HepG2 (cell line): ENCODE measurements at regions not wholly inside any gene's neighbourhood (a gene's known extent, or its start where the extent isn't known, plus 50 kb on each side); places are given as distances from the start of the nearest gene placed in this dataset.

ENCODE experiments used
- ATAC-seq: fragments of 200-7000 bp; cut with Tn5 transposase; 3 replicates; pipeline ENCODE4 v1.9.1; 2020; ENCODE audit warnings: mild to moderate bottlenecking, moderate library complexity
- BruUV-seq: library from RNA; stranded (reverse); fragments of 400-500 nt; replicated peaks from 2 replicates; lab custom pipeline; 2021; lab: Mats Ljungman, UMichigan
- CTCF ChIA-PET: fragments of 300-600 bp; formaldehyde crosslinking; extraction: SDS; loops from one replicate; lab custom pipeline; 2021; ENCODE audit warnings: low total read pairs, inconsistent platforms, low intra/inter-chr PET ratio; lab: Yijun Ruan, JAX
- POLR2A ChIA-PET: fragments of 350-600 bp; sonication (Branson Sonifier 250); formaldehyde crosslinking; loops from one replicate; lab custom pipeline; 2020; ENCODE audit warnings: antibody characterized with exemption, inconsistent platforms; lab: Yijun Ruan, JAX
- DNase-seq: peaks from one replicate; pipeline ENCODE4 v3.0.0-alpha.2; 2015; ENCODE audit warnings: low spot score
- FAIRE-seq: peaks from 3 replicates; lab custom pipeline; 2011; peaks lifted over from hg19 to GRCh38; lab: Jason Lieb, UNC
- H2AFZ ChIP-seq: one replicate; pipeline ENCODE4 v1.6.1; 2011; ENCODE audit warnings: low read length, inconsistent platforms
- H3K27ac ChIP-seq: fragments of 300-600 bp; 3 replicates; pipeline ENCODE4 v1.8.0; 2011; ENCODE audit warnings: mixed run types, mild to moderate bottlenecking, mixed read lengths, low read length, inconsistent platforms; ENCODE audit not compliant: insufficient read depth; ENCODE audit errors: extremely low read length
- H3K27me3 ChIP-seq, 2 experiments: fragments of 200-600 bp in 1 of 2; 2 replicates in 1 of 2; 3 replicates in 1 of 2; pipeline versions ENCODE4 v1.6.0 to v1.8.0; 2011; ENCODE audit warnings: low read length in 2 of 2, mild to moderate bottlenecking in 2 of 2, moderate library complexity in 2 of 2, inconsistent platforms in 1 of 2; ENCODE audit not compliant: insufficient read depth in 2 of 2, control insufficient read depth in 1 of 2
- H3K36me3 ChIP-seq, 2 experiments: fragments of 200-600 bp in 1 of 2; replicated peaks in 1 of 2; 2 replicates in 1 of 2; 3 replicates in 1 of 2; pipeline versions ENCODE4 v1.5.1 to v1.8.0; 2011; ENCODE audit warnings: low read length in 2 of 2, inconsistent platforms in 1 of 2; ENCODE audit not compliant: insufficient read depth in 2 of 2, control insufficient read depth in 1 of 2
- H3K4me1 ChIP-seq: 2 replicates; pipeline ENCODE4 v1.5.1; 2012; ENCODE audit warnings: low read length, inconsistent platforms; ENCODE audit not compliant: insufficient read depth
- H3K4me2 ChIP-seq: 2 replicates; pipeline ENCODE4 v1.6.0; 2011; ENCODE audit warnings: low read depth, low read length, inconsistent platforms
- H3K4me3 ChIP-seq, 3 experiments: fragments of 200-600 bp in 1 of 3; sonication (generic), shearing (Covaris generic) in 1 of 3; replicated peaks in 1 of 3; 2 replicates each; pipeline ENCODE4 v1.5.1; 2011 to 2016; ENCODE audit warnings: low read length in 3 of 3, inconsistent platforms in 2 of 3, low read depth in 2 of 3, mild to moderate bottlenecking in 2 of 3, control low read depth in 1 of 3, mixed read lengths in 1 of 3; ENCODE audit not compliant: insufficient read depth in 1 of 3
- H3K79me2 ChIP-seq: one replicate; pipeline ENCODE4 v1.6.1; 2011; ENCODE audit warnings: low read length, inconsistent platforms; ENCODE audit not compliant: insufficient read depth
- H3K9ac ChIP-seq: 2 replicates; pipeline ENCODE4 v1.6.0; 2011; ENCODE audit warnings: mild to moderate bottlenecking, low read depth, low read length, inconsistent platforms; ENCODE audit not compliant: insufficient read depth
- H3K9me3 ChIP-seq: 2 replicates; pipeline ENCODE4 v1.5.1; 2012; ENCODE audit warnings: mild to moderate bottlenecking, low read length
- H4K20me1 ChIP-seq: 2 replicates; pipeline ENCODE4 v1.6.0; 2011; ENCODE audit warnings: inconsistent platforms, mild to moderate bottlenecking, low read length, moderate library complexity; ENCODE audit not compliant: insufficient read depth
- KAT8 ChIP-seq: IDR thresholded peaks from 2 replicates; pipeline ENCODE4 v1.6.1; 2016; ENCODE audit warnings: missing genetic modification reagents, missing compliant biosample characterization
- MXD1 ChIP-seq: sonication (generic); formaldehyde crosslinking; IDR thresholded peaks from 2 replicates; pipeline ENCODE4 v1.4.0; 2020; ENCODE audit warnings: mild to moderate bottlenecking, missing genetic modification reagents
- PLRG1 ChIP-seq: fragments of 450-650 bp; conservative IDR thresholded peaks from 2 replicates; pipeline ENCODE4 v1.6.1; 2016
- REST ChIP-seq, 2 experiments: IDR thresholded peaks; 2 replicates each; pipeline ENCODE4 v1.6.1; 2011 to 2012; ENCODE audit warnings: low read length in 2 of 2, borderline replicate concordance in 1 of 2, low read depth in 1 of 2, mild to moderate bottlenecking in 1 of 2, moderate library complexity in 1 of 2
- SALL1 ChIP-seq: sonication (generic); formaldehyde crosslinking; IDR thresholded peaks from 2 replicates; pipeline ENCODE4 v1.8.0; 2022; ENCODE audit warnings: mild to moderate bottlenecking, missing genetic modification reagents
- SMC3 ChIP-seq: IDR thresholded peaks from 2 replicates; pipeline ENCODE4 v1.6.1; 2011; ENCODE audit warnings: low read length, improper control_type of control experiment
- SNAPC4 ChIP-seq: sonication (generic); formaldehyde crosslinking; IDR thresholded peaks from 2 replicates; pipeline ENCODE4 v1.4.0; 2020; ENCODE audit warnings: mild to moderate bottlenecking, missing genetic modification reagents
- TERF1 ChIP-seq: sonication (generic); formaldehyde crosslinking; IDR thresholded peaks from 2 replicates; pipeline ENCODE4 v1.8.0; 2022; ENCODE audit warnings: mild to moderate bottlenecking, missing genetic modification reagents, moderate library complexity
- ZNF33A ChIP-seq: sonication (generic); formaldehyde crosslinking; IDR thresholded peaks from 2 replicates; pipeline ENCODE4 v1.5.1; 2020; ENCODE audit warnings: missing genetic modification reagents, mild to moderate bottlenecking, moderate library complexity, borderline replicate concordance
- ZNF569 ChIP-seq: sonication (generic); formaldehyde crosslinking; IDR thresholded peaks from 2 replicates; pipeline ENCODE4 v1.5.0; 2020; ENCODE audit warnings: mild to moderate bottlenecking, missing genetic modification reagents, moderate library complexity, borderline replicate concordance
- ZNF713 ChIP-seq: sonication (generic); formaldehyde crosslinking; IDR thresholded peaks from 2 replicates; pipeline ENCODE4 v1.4.0; 2020; ENCODE audit warnings: mild to moderate bottlenecking, missing genetic modification reagents
- WGBS: methylation state at CpG from one replicate; pipeline ENCODE4 v1.1.6; 2017; ENCODE audit warnings: low lambda C conversion rate; 5-methylcytosine and 5-hydroxymethylcytosine counted together
- in situ Hi-C: cut with HindIII; loops from 2 replicates; pipeline ENCODE4 v1.10.0; 2017; ENCODE audit warnings: low pct_unique_long_range_greater_than_20kb; ENCODE audit not compliant: extremely low pct_ligation_motif_present
- intact Hi-C: fragments of 100-400 bp; cut with micrococcal nuclease; formaldehyde crosslinking; loops from one replicate; pipeline ENCODE4 v1.10.0; 2022; ENCODE audit not compliant: unreplicated experiment

GRCh38 chr5:3058942-3059341 is 307.5 kb upstream of the IRX2 start:
- Histone ChIP-seq H3K27me3 (peaks cover 0 to 11% of the 10 kb centered on the region in 2 experiments; a peak in 1 of 5 replicates), H3K27ac (no peak overlapping the region), H2AFZ (no peak overlapping the region), H3K4me2 (no peak overlapping the region), H3K9me3 (peaks cover 34% of the 10 kb centered on the region), H3K79me2 (no peaks in the 10 kb centered on the region), H3K4me3 (no peak overlapping the region), H3K36me3 (no peaks in the 10 kb centered on the region), H3K4me1 (no peaks in the 10 kb centered on the region), H4K20me1 (no peaks in the 10 kb centered on the region), H3K9ac (no peak overlapping the region)
- 27% methylated on average over 9 of the region's 17 CpGs for WGBS
- POLR2A ChIA-PET = no interaction called here
- intact Hi-C loops = no loop called here
- FAIRE-seq (no peak), ATAC-seq (no peak), DNase-seq (no peak)
- CTCF ChIA-PET = no interaction called here
- BruUV-seq = no TSS peak
- in situ Hi-C loops = no loop called here
- no peak for TF ChIP-seq REST (IDR thresholded peaks at IDR 0.05; ENCODE audit: borderline replicate concordance in 1 of 2, low read depth in 1 of 2, low read length in 2 of 2)
- TF ChIP-seq TERF1 (CRISPR knock-in tag) = no peak
- TF ChIP-seq SNAPC4 (CRISPR knock-in tag) = no peak
- TF ChIP-seq ZNF33A (CRISPR knock-in tag) = no peak
- TF ChIP-seq PLRG1 = no peak
- no peak for TF ChIP-seq ZNF569 (CRISPR knock-in tag)
- no peak for TF ChIP-seq MXD1
- TF ChIP-seq KAT8 (CRISPR knock-in tag) = no peak
- no peak for TF ChIP-seq ZNF713 (CRISPR knock-in tag)
- TF ChIP-seq SMC3 = no peak
- no peak for TF ChIP-seq SALL1 (CRISPR knock-in tag)
